ENCODE measurements at regions not wholly inside any gene's neighbourhood (a gene's known extent, or its start where the extent isn't known, plus 50 kb on each side); places are given as distances from the start of the nearest gene placed in this dataset.

- no peak for TF ChIP-seq CTCF (conservative IDR thresholded peaks at IDR 0.05; ENCODE audit: low read depth, low read length)
- TF ChIP-seq EZH2 (IDR thresholded peaks at IDR 0.05; ENCODE audit: low read length, unreplicated experiment), result no peak
- no peak for TF ChIP-seq EZH2phosphoT487 (IDR thresholded peaks at IDR 0.05; ENCODE audit: borderline replicate concordance, low read length)
These were observed 346.9 kb downstream of the RNF144B start for GRCh38 chr6:18733921-18734550.

All from PC-3 (cell line).